ENCODE measurements at regions not wholly inside any gene's neighbourhood (a gene's known extent, or its start where the extent isn't known, plus 50 kb on each side); places are given as distances from the start of the nearest gene placed in this dataset.

GRCh38 chr1:93744299-93744988, 62.8 kb upstream of the BCAR3 start:
- DNase-seq = no peak

- no peak for DNase-seq
Observed at GRCh38 chr1:93743465-93743864, 61.8 kb upstream of the BCAR3 start.

- DNase-seq = peak; percentile 49
Observed at GRCh38 chr1:93740601-93741031, 59.0 kb upstream of the BCAR3 start.

GRCh38 chr1:93740157-93740556, 58.5 kb upstream of the BCAR3 start:
- DNase-seq = no peak

- DNase-seq = no peak
Observed at GRCh38 chr1:93739472-93739871, 57.8 kb upstream of the BCAR3 start.

GRCh38 chr1:93738926-93739325, 57.3 kb upstream of the BCAR3 start:
- DNase-seq = no peak

- no peak for DNase-seq
Observed at GRCh38 chr1:93738075-93738622, 56.5 kb upstream of the BCAR3 start.

GRCh38 chr1:93735722-93736121, 54.1 kb upstream of the BCAR3 start:
- no peak for DNase-seq

- DNase-seq = no peak
Observed at GRCh38 chr1:93734999-93735398, 53.4 kb upstream of the BCAR3 start.

- no peak for DNase-seq
Observed at GRCh38 chr1:93733340-93733739, 51.7 kb upstream of the BCAR3 start.

GRCh38 chr1:93732514-93732913, 50.9 kb upstream of the BCAR3 start:
- DNase-seq = no peak

All from hindlimb muscle (tissue), 1 donor.